Endodermal cell (in vitro differentiated cells): ENCODE measurements at regions not wholly inside any gene's neighbourhood (a gene's known extent, or its start where the extent isn't known, plus 50 kb on each side); places are given as distances from the start of the nearest gene placed in this dataset.

Experiments
- DNase-seq: peaks from one replicate; pipeline ENCODE4 v3.0.0-alpha.2; 2017
- H3K27ac ChIP-seq: 2 replicates; pipeline ENCODE4 v1.5.1; 2013; ENCODE audit warnings: mild to moderate bottlenecking, low read depth, low read length, moderate library complexity
- H3K27me3 ChIP-seq: 2 replicates; pipeline ENCODE4 v1.6.1; 2013; ENCODE audit warnings: mild to moderate bottlenecking, low read length, moderate library complexity; ENCODE audit not compliant: insufficient read depth, control insufficient read depth, poor library complexity, severe bottlenecking
- H3K36me3 ChIP-seq: 2 replicates; pipeline ENCODE4 v1.7.0; 2013; ENCODE audit warnings: mild to moderate bottlenecking, low read length, moderate library complexity; ENCODE audit not compliant: control insufficient read depth, insufficient read depth
- H3K4me1 ChIP-seq: one replicate; pipeline ENCODE4 v1.7.0; 2013; ENCODE audit warnings: low read length; ENCODE audit not compliant: control insufficient read depth, insufficient read depth
- H3K4me3 ChIP-seq: 2 replicates; pipeline ENCODE4 v1.5.1; 2013; ENCODE audit warnings: mild to moderate bottlenecking, low read length, moderate library complexity
- H3K9ac ChIP-seq: 2 replicates; pipeline ENCODE4 v1.6.1; 2013; ENCODE audit warnings: mild to moderate bottlenecking, low read length, moderate library complexity; ENCODE audit not compliant: poor library complexity, severe bottlenecking; ENCODE audit errors: extremely low read depth
- H3K9me3 ChIP-seq: 2 replicates; pipeline ENCODE4 v1.6.1; 2013; ENCODE audit warnings: mild to moderate bottlenecking, low read length, moderate library complexity; ENCODE audit not compliant: control insufficient read depth
- H3K27ac Mint-ChIP-seq: 2 replicates; pipeline ENCODE4 v1.8.0; 2020; ENCODE audit warnings: mixed read lengths
- H3K27me3 Mint-ChIP-seq: 2 replicates; pipeline ENCODE4 v1.8.0; 2021; ENCODE audit warnings: mild to moderate bottlenecking, mixed read lengths; ENCODE audit not compliant: insufficient read depth
- H3K36me3 Mint-ChIP-seq: 2 replicates; pipeline ENCODE4 v1.8.0; 2020; ENCODE audit warnings: low read depth, mixed read lengths
- H3K4me1 Mint-ChIP-seq: 2 replicates; pipeline ENCODE4 v1.8.0; 2020; ENCODE audit warnings: mixed read lengths
- H3K4me3 Mint-ChIP-seq: 2 replicates; pipeline ENCODE4 v1.8.0; 2020; ENCODE audit warnings: mild to moderate bottlenecking, moderate library complexity, mixed read lengths
- H3K9me3 Mint-ChIP-seq: 2 replicates; pipeline ENCODE4 v1.8.0; 2020; ENCODE audit warnings: mild to moderate bottlenecking, mixed read lengths
- CTCF ChIP-seq: fragments of 200-600 bp; sonication (generic); conservative IDR thresholded peaks from 2 replicates; pipeline ENCODE4 v1.5.0; 2021; ENCODE audit warnings: antibody characterized with exemption, mild to moderate bottlenecking
- WGBS, 2 experiments: methylation state at CpG; one replicate each; pipeline versions ENCODE4 v1.1.5 to v1.1.7; 2013; ENCODE audit warnings: missing lambda C conversion rate in 2 of 2, mixed read lengths in 1 of 2; ENCODE audit not compliant: insufficient coverage in 1 of 2, insufficient read length in 1 of 2; 5-methylcytosine and 5-hydroxymethylcytosine counted together

GRCh38 chr1:96978444-96978843, 256.9 kb downstream of the PTBP2 start:
- Mint-ChIP-seq H3K27ac (no peak overlapping the region), H3K4me3 (no peak overlapping the region), H3K4me1 (peaks cover 7% of the 10 kb centered on the region), H3K36me3 (no peaks in the 10 kb centered on the region), H3K27me3 (no peaks in the 10 kb centered on the region), H3K9me3 (no peaks in the 10 kb centered on the region)
- no peaks in the 10 kb centered on the region for H3K36me3 ChIP-seq
- no peaks in the 10 kb centered on the region for H3K27me3 ChIP-seq
- no peak for DNase-seq
- peaks cover 3% of the 10 kb centered on the region for H3K4me1 ChIP-seq
- H3K27ac ChIP-seq: no peak overlapping the region
- no peak for TF ChIP-seq CTCF
- H3K9ac ChIP-seq: no peak overlapping the region
- WGBS, 2 experiments: 96 to 100% methylated on average over 2 to 3 of the region's 3 CpGs
- no peaks in the 10 kb centered on the region for H3K9me3 ChIP-seq
- no peak overlapping the region for H3K4me3 ChIP-seq

- Histone ChIP-seq H3K9ac (no peak overlapping the region), H3K4me3 (no peak overlapping the region), H3K9me3 (no peaks in the 10 kb centered on the region), H3K27me3 (no peaks in the 10 kb centered on the region), H3K4me1 (peaks cover 3% of the 10 kb centered on the region), H3K27ac (no peak overlapping the region), H3K36me3 (no peaks in the 10 kb centered on the region)
- no peaks in the 10 kb centered on the region for H3K9me3 Mint-ChIP-seq
- TF ChIP-seq CTCF: no peak
- H3K27me3 Mint-ChIP-seq: no peaks in the 10 kb centered on the region
- H3K4me1 Mint-ChIP-seq: peaks cover 7% of the 10 kb centered on the region
- no peak overlapping the region for H3K27ac Mint-ChIP-seq
- no peaks in the 10 kb centered on the region for H3K36me3 Mint-ChIP-seq
- DNase-seq: no peak
- 80 to 81% methylated on average over 2 to 3 of the region's 4 CpGs for WGBS, 2 experiments
- H3K4me3 Mint-ChIP-seq: no peak overlapping the region
Observed at GRCh38 chr1:96978901-96979300, 257.3 kb downstream of the PTBP2 start.

DNA sequence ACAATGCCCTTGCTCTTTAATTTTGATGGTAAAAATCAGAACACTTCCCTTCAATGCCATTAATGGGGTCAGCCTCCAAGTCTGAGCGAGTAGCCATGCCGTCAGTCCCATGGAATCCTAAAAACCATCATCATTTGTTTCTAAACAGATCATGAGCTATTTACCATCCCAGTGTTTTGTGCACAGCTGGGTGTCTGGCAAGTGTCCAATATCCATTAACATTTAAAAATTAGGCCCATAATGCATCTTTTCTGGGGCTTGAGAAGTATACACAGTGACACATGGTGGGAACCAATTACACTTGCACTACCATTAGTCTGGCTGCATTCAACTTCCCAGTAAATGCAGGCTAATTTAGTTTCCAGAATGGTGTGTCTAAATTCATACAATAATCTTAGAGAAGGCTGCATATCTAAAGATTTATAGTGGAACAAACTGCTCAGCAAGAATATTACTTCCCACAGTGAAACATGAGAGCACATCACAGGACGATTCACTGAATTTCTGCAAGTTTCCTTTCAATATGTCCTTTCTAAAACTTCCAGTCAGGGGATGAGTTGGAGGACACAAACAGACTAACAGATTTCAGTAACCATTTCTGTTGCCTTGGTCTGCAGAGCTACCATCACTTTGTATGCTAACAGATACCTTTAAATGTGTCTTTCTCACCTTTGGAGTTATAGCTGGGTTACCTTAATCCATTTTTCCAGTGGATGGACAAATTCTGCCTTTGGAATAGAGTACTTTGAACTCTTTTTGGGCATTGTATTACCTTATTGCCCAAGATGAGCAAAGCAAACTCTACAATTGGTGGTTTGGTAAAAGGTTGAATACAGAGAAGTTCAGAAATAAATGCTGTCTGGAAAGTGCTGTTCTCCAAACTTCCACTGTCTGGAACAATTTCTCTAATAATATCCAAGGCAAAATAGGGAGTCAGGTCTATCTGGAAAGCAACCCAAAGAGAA, 258.0 kb downstream of the PTBP2 start:
- Mint-ChIP-seq H3K27me3 (no peaks in the 10 kb centered on the region), H3K4me3 (no peak overlapping the region), H3K9me3 (no peaks in the 10 kb centered on the region), H3K27ac (no peak overlapping the region), H3K4me1 (peaks cover 7% of the 10 kb centered on the region), H3K36me3 (no peaks in the 10 kb centered on the region)
- no peak for DNase-seq
- Histone ChIP-seq H3K27me3 (no peaks in the 10 kb centered on the region), H3K27ac (no peak overlapping the region), H3K36me3 (no peaks in the 10 kb centered on the region), H3K9me3 (no peaks in the 10 kb centered on the region), H3K4me3 (no peak overlapping the region), H3K9ac (no peak overlapping the region), H3K4me1 (peaks cover 3% of the 10 kb centered on the region)
- TF ChIP-seq CTCF: no peak
- WGBS, 2 experiments: 93 to 95% methylated on average over 3 of the region's 3 CpGs
